GM21786 (cell line): ENCODE measurements at regions not wholly inside any gene's neighbourhood (a gene's known extent, or its start where the extent isn't known, plus 50 kb on each side); places are given as distances from the start of the nearest gene placed in this dataset.

Experiments used
- ATAC-seq: cut with Tn5 transposase; IDR thresholded peaks from one replicate; pipeline ENCODE4 v1.9.1; 2021; ENCODE audit not compliant: unreplicated experiment

DNA sequence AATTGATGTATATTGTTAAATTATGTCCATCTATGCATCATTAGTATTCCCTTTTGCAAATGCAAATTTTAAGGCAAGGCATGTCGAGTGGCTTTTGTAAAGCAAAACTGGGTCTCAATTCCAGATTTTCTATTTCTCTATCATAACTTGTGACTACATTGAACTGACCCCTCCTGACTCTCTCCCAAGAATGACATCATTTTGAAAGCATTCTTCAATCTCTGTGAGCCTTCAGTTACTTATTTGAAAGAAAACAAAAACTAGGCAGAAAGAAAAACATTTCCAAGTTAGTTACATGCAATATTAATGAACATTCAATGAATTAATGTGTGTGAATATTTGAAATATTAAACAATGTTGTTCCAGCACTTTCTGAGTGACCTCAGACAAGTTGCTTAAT is 314.3 kb upstream of the CLNK start:
- ATAC-seq, result no peak

DNA sequence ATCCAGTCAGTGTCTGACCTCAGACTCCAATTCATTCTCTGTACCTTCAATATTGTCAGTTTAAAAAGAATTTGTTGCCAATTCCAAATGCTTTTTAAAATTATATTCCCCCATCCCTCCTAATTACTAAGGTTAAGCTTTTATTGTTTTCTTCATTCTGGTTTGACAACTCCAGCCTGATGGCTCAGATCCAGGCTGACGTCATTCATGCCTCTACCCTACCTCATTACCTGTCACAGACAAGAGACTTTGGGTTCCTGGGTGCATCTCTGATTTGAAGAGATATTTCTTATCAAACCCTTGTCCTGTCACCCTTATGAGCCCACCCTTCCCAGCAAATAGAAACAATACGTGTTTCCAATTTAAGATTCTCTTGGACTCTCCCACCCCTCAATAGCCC is 300.2 kb upstream of the CLNK start:
- ATAC-seq, result no peak

DNA sequence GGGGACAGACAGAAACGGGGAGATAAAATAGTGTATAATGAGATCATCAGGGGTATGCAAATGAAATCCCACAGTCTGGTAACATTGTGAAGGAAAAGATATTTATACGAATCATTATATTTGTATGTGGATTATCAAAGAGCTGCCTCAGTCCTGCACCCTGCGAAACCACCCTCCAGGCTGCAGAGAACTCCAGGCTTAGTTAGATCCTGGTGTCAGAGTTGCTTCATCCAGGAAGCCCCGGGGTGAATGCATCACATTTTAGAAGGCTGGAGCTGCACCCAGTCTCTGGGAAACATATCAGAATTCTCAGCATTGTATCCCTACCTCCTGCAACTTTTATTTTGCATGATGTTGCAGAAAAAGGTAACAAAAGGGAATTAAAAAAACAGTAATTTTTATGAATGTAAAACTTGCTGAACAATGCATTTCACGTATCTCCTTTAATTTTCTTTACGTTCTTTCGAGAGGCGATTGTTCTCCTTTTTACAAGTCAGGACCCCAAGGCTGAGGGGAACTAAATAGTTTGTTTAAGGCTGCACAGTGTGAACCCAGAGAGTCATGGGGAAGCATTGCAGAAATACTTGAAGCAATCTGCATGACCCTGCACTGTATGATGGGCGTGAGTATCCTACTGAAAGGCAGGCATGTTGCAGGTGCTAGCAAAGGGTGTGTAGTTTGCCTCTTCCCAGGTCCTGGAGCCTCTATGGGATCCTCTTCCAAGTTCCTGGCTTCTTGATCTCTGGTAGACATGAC is 299.5 kb upstream of the CLNK start:
- no peak for ATAC-seq

GRCh38 chr4:10983268-10983667 is 298.7 kb upstream of the CLNK start:
- ATAC-seq, result no peak

- no peak for ATAC-seq
These were observed 297.7 kb upstream of the CLNK start for GRCh38 chr4:10982305-10982704.

DNA sequence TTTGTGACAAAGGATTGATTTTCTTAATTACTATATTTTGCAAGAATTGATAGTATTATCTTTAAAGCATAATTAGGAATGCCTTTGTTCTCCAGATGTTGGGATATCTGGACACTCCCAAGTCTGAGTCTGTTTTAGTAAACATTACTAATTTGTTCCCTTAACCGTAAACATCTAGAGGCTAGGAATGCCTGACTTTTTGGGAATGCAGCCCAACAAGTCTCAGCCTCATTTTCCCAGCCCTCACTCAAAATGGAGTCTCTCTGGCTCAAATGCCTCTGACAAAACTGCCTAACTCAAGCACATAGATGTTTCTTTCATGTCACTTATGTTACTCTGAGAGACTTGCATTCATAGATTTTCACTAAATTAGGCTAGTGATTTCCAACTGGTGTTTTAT is 297.0 kb upstream of the CLNK start:
- ATAC-seq, result no peak

- ATAC-seq, result no peak
These were observed 296.5 kb upstream of the CLNK start for GRCh38 chr4:10981096-10981495.

DNA sequence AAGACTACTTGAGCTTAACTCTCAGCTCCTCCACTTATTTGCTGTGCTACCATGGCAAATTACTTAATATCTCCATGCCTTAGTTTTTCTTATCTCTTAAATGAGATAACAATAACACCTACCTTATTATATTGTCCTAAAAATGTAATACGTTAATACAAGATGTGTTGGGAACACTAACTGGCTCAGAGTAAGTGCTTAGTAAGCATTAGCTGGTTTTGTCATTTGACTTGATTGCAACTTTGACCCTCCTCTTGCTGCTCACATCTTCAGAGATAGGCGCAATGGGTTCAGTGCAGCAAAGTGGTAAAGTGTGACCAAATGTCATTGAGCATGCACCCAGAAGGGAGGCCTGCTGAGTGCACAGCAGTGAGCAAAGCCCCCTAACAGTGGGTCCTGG is 294.5 kb upstream of the CLNK start:
- ATAC-seq, result no peak

DNA sequence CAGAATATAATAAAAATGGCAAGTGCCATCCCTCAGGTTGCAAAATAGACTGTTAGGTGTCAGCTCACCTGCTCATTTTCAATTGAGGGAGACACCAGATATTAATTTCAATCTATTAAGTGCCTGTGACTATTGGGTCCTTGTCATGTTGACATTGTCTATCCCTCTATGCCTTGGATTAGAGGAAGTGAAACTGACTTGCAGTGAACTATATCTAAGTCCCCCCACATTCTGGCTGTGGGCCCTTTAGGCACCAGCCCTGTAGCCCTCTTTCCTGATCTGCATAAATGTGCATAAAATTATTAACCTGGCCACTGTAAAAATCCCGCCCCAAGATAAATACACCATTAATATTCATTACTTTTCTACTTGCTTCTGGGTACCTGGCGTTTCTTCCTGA is 293.0 kb upstream of the CLNK start:
- peak; percentile 71 for ATAC-seq

- ATAC-seq, result no peak
These were observed 289.8 kb upstream of the CLNK start for GRCh38 chr4:10974371-10974770.

DNA sequence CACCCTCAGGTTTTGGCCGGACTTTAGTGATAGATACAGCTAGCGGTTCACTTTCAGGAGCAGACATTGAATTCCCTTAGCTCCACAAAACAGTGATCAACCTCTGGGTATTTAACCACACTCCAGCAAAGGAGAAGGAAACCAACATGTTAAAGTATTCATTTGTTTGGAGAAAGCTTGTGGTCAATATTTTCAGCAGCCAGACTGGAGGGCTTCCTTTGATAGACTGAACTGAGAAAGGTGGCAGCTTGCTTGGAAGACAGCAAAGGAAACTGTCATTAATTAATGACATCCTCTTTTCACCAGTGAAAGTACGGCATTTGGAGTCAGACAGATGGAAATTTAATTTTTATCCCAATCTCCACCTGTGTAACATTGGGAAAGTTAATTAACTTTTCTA is 289.1 kb upstream of the CLNK start:
- ATAC-seq, result no peak

DNA sequence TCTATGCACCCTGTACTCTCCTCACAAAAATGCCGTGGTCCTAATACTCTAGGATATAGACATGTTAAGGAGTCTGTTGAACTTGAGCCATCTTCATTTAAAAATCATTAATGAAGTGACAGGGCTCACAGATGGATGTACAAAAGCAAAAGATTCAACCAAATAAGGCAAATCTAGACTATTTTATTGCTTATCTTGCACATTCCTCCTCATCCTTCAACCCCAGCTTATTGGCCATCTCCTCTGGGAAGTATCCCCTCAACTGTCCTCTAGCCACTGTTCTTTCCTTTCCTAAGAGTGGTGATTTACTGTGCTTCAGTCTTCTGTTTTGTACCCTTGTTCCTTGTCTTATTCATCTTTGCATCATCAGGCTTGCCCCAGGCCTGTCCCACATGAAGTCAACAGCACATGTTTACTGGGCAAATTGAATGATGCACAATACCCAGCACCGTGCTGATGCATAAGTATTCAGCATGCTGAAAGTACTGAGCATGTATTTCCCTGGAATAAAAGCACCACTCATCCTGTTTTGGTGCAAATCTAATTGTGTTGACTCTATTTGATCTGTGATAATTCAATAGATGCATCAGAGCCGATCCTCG is 287.3 kb upstream of the CLNK start:
- ATAC-seq, result no peak

GRCh38 chr4:10965196-10965595 is 280.6 kb upstream of the CLNK start:
- ATAC-seq, result no peak

GRCh38 chr4:10963958-10964703 is 279.6 kb upstream of the CLNK start:
- ATAC-seq, result no peak

GRCh38 chr4:10963241-10963640 is 278.7 kb upstream of the CLNK start:
- ATAC-seq, result no peak

GRCh38 chr4:10962246-10962645 is 277.7 kb upstream of the CLNK start:
- no peak for ATAC-seq

DNA sequence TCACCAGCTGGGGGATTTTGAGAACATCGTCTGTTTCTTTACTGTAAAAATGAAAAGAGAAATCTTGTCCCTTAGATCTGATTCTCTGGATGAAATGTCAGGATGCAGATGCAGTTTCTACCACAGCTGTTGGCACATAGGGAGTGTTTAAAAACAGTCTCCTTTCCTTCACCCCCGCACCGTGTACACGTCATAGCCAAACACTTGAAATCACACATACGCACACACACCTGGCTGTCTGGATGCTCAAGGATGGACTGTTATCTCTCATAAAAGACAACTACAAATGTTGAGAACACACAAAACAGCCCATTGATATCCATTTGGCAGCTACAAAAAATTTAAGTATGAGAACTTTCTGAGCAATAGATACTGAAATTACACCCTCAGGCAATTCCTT is 275.8 kb upstream of the CLNK start:
- ATAC-seq, result no peak

GRCh38 chr4:10959586-10959985 is 275.0 kb upstream of the CLNK start:
- no peak for ATAC-seq

GRCh38 chr4:10958226-10958856 is 273.8 kb upstream of the CLNK start:
- ATAC-seq, result no peak

GRCh38 chr4:10951306-10951705 is 266.7 kb upstream of the CLNK start:
- ATAC-seq, result no peak

DNA sequence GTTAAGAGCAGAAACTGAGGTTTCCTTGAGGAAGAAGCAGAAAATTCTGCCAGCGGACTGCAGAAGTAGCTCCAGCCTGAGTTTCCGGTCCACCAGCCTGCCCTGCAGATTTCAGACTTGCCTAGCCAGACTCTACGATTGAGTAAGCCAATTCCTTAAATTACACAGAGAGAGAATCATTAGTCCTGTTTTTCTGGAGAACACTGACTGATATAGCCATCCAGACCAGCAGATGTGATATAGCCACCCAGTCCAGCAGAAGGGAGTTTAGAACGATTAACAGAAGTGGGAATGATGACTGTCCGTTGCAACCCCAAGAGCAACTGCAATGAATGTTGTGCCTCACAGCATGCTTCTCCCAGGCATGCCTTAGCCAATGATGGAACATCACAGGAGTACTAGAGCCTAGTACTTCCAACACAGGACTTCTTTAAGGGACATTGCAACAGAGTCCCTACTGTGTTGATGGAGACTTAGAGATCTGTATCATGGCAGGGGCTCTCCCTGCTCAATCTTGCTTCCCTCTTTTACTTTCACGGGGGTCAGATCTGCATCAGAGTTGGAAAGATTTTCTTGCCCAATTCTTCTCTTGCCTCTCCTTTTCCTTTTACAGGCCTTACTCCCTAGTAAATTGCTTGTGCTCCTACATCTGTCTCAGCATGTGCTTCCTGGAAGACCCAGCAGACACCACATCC is 264.6 kb upstream of the CLNK start:
- ATAC-seq, result peak; percentile 78
